Breast epithelium (tissue), 3 donors: ENCODE measurements at regions not wholly inside any gene's neighbourhood (a gene's known extent, or its start where the extent isn't known, plus 50 kb on each side); places are given as distances from the start of the nearest gene placed in this dataset.

Experiments used
- CTCF ChIP-seq, 3 donors: fragments of 450-650 bp; IDR thresholded peaks; one replicate each; pipeline ENCODE4 v1.5.1; 2016 to 2017; ENCODE audit warnings: antibody characterized with exemption in 3 of 3, mild to moderate bottlenecking in 3 of 3, moderate library complexity in 3 of 3
- POLR2A ChIP-seq: fragments of 450-650 bp; IDR thresholded peaks from one replicate; pipeline ENCODE4 v1.6.1; 2016; ENCODE audit warnings: antibody characterized with exemption, mild to moderate bottlenecking, moderate library complexity
- POLR2AphosphoS5 ChIP-seq, 3 donors: sonication (generic); formaldehyde crosslinking; IDR thresholded peaks; one replicate each; pipeline ENCODE4 v1.6.1; 2017; ENCODE audit warnings: antibody characterized with exemption in 3 of 3

DNA sequence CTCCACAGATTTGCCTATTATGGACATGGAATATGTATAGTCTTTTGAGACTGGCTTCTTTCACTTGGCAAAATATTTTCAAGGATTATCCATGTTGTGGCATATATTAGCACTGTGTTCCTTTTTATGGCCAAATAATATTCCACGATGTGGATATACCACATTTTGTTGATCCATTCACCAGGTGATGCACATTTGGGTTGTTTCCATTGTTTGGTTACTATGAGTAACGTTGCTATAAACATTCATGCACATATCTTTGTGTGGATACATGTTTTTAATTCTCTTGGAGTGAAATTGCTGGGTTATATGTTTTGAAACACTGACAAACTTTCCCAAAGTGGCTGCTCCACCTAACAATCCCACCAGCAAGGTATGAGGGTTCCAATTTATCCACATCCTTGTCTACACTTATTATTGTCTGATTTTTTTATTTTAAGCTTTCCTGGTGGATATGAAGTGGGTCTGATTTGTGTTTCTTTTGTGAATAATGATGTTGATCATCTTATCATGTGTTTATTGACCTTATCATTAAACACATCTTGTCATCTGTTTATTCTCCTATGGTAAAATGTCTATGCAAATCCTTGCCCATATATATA, 116.2 kb upstream of the FRMD6 start:
- no peak for TF ChIP-seq CTCF (IDR thresholded peaks at IDR 0.05)
- no peak for TF ChIP-seq POLR2AphosphoS5 (IDR thresholded peaks at IDR 0.05)
- TF ChIP-seq POLR2A = no peak
